AG10803 (cell line): ENCODE measurements at regions not wholly inside any gene's neighbourhood (a gene's known extent, or its start where the extent isn't known, plus 50 kb on each side); places are given as distances from the start of the nearest gene placed in this dataset.
"Not testable (repeated sequence)": the region's sequence is repeated elsewhere in the genome, so short reads cannot be mapped to it uniquely, and the experiment has no call there.

ENCODE experiments used
- DNase-seq: peaks from one replicate; pipeline ENCODE4 v3.0.0; 2010; ENCODE audit warnings: low read depth
- H3K4me3 ChIP-seq: 2 replicates; pipeline ENCODE4 v1.5.1; 2011; ENCODE audit warnings: mild to moderate bottlenecking, low read length, control low read depth
- CTCF ChIP-seq: conservative IDR thresholded peaks from 2 replicates; pipeline ENCODE4 v1.5.1; 2011; ENCODE audit warnings: mild to moderate bottlenecking, low read length, control low read depth, inconsistent platforms

GRCh38 chr3:184453296-184453695 lies 73.4 kb downstream of the CHRD start:
- no peak overlapping the region for H3K4me3 ChIP-seq
- no peak for DNase-seq
- TF ChIP-seq CTCF: no peak

GRCh38 chr3:184455991-184456390 lies 76.1 kb downstream of the CHRD start:
- no peak for DNase-seq
- no peak for TF ChIP-seq CTCF
- no peak overlapping the region for H3K4me3 ChIP-seq

GRCh38 chr3:184456476-184456875 lies 76.6 kb downstream of the CHRD start:
- no peak for TF ChIP-seq CTCF
- no peak overlapping the region for H3K4me3 ChIP-seq
- DNase-seq: no peak

GRCh38 chr3:184457329-184457728 lies 77.5 kb downstream of the CHRD start:
- TF ChIP-seq CTCF: no peak
- no peak overlapping the region for H3K4me3 ChIP-seq
- DNase-seq: no peak

GRCh38 chr3:184457784-184458377 lies 78.0 kb downstream of the CHRD start:
- DNase-seq, H3K4me3 ChIP-seq: not testable (repeated sequence)

- DNase-seq: peak; percentile 43
- no peak overlapping the region for H3K4me3 ChIP-seq
- TF ChIP-seq CTCF: no peak
These were observed 79.5 kb downstream of the CHRD start for GRCh38 chr3:184459355-184459754.

- DNase-seq: no peak
- TF ChIP-seq CTCF: no peak
- no peak overlapping the region for H3K4me3 ChIP-seq
These were observed 80.4 kb downstream of the CHRD start for GRCh38 chr3:184460276-184460675.

- TF ChIP-seq CTCF: no peak
- no peak for DNase-seq
- H3K4me3 ChIP-seq: no peak overlapping the region
These were observed 81.4 kb downstream of the CHRD start for GRCh38 chr3:184461219-184461618.
